Fibroblast of villous mesenchyme (primary cell): ENCODE measurements at regions not wholly inside any gene's neighbourhood (a gene's known extent, or its start where the extent isn't known, plus 50 kb on each side); places are given as distances from the start of the nearest gene placed in this dataset.
"Not testable (repeated sequence)": the region's sequence is repeated elsewhere in the genome, so short reads cannot be mapped to it uniquely, and the experiment has no call there.

ENCODE experiments used
- DNase-seq: peaks from one replicate; pipeline ENCODE4 v3.0.0-alpha.2; 2010; ENCODE audit warnings: low read depth
- H3K4me3 ChIP-seq: 2 replicates; pipeline ENCODE4 v1.5.1; 2011; ENCODE audit warnings: low read depth, mild to moderate bottlenecking, low read length
- TF ChIP-seq, protein P1 (sequence below): IDR thresholded peaks from 2 replicates; pipeline ENCODE4 v1.5.1; 2012; ENCODE audit warnings: low read depth, mild to moderate bottlenecking, low read length; ENCODE audit not compliant: insufficient read depth

DNA sequence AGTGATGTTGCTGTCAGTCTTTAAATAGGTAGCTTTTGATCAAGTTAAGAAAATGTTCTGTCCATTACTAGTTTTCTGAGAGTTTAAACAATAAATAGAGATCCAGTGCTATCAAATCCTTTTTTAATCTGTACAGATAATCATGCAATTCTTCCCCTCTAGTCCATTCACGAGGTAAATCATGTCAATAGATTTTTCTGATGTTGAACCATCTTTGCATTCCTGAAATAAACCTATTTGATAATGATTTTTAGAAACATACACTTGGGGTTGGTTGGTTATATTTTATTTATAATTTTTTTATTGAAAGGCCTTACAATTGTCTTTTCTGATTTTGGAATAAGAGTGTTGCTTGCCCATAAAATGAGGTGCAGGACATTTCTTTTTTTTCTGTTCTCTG lies 95.0 kb downstream of the FAM53A start:
- DNase-seq = no peak
- TF ChIP-seq, protein P1, sequence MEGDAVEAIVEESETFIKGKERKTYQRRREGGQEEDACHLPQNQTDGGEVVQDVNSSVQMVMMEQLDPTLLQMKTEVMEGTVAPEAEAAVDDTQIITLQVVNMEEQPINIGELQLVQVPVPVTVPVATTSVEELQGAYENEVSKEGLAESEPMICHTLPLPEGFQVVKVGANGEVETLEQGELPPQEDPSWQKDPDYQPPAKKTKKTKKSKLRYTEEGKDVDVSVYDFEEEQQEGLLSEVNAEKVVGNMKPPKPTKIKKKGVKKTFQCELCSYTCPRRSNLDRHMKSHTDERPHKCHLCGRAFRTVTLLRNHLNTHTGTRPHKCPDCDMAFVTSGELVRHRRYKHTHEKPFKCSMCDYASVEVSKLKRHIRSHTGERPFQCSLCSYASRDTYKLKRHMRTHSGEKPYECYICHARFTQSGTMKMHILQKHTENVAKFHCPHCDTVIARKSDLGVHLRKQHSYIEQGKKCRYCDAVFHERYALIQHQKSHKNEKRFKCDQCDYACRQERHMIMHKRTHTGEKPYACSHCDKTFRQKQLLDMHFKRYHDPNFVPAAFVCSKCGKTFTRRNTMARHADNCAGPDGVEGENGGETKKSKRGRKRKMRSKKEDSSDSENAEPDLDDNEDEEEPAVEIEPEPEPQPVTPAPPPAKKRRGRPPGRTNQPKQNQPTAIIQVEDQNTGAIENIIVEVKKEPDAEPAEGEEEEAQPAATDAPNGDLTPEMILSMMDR = no peak
- H3K4me3 ChIP-seq = no peak overlapping the region

DNA sequence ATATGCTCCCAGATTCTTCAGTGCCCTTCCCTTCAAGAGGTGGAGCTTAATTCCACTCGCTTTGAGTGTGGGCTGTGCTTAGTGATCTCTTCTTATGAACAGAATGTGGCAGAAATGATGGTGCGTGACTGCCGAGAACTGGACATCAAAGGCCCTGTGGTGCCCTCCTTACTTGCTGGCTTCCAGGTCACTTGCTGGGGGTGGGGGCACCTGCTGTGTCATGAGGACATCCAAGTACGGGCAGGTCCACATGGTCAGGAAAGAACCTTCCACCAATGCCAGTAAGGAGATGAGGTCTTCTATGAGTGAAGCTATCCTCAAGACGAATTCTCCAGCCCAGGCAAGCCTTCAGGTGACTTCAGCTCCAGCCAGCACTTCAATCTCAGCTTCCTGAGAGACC lies 95.8 kb downstream of the FAM53A start:
- TF ChIP-seq, protein P1 = no peak
- no peak for DNase-seq
- no peak overlapping the region for H3K4me3 ChIP-seq

DNA sequence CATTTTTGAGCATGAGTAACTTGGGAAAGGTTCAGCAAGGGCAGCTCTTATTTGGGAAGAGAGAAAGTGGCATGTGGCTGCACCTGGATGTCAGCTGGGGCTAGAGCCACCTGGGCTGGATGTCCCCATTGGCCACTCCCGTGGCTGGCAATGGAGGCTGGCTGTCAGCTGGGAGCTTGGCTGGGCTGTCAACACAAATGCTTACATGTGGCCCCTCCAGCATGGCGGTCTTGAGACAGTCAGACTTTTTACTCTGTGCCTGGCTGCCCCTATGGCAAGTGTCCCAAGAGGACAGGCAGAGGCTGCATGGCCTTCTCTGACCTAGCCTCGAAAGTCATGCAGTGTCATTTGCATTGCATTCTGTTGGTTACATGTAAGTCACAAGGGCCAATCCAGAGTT lies 99.6 kb downstream of the FAM53A start:
- H3K4me3 ChIP-seq = no peak overlapping the region
- no peak for DNase-seq
- TF ChIP-seq, protein P1 = no peak

DNA sequence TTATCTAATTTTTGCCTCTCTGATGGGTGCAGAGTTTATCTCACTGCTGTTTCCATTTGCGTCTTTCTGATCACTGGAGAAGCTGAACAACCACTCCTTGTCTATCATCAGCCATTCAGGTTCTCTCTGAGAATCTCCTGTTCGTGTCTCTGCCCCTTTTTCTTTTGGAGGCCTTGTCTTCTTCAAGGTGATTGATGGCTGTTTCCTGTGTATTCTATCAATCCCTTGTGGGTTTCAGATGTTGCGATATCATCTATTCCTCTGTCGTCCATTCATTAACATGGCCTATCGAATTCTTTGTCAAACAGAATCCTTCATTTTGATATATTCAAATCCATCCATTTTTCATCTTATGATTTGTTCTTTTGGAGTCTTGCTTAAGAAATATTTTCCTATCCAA lies 100.3 kb downstream of the FAM53A start:
- DNase-seq = no peak
- TF ChIP-seq, protein P1 = no peak
- H3K4me3 ChIP-seq = no peak overlapping the region

DNA sequence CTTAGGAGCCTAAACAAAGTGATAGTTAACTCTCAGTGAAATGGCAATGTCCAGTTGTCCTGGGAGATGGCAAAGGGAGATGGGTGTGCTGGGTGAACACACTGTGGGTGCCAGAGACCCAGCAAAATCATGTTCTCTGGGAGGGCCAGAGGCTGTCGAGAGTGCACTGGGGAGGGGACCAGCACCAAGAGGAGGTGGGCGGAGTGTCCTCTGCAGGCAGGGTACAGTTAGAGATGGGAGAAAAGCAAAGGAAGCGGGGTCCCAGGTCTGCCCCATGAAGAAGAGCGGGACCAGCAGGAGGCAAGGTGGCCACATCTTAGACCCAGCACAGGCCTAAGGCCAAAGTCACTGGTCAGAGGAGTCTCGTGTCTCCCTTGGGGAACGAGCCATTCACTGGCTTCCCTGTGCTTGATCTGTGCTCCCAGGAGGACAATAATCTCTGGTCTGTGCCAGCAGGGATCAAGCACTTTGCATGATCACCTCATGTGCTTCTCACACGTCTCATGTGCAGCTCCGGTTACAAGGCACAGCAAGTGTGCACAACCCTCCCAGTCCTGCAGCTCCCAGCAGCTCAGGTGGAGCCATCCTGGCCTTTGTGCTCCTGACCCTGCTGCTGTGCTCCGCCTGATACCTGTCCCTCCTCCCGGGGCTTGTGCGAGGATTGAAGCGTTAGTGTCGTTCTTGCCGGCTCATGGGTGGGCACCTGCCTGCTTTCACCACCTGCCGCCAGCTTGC lies 100.9 kb downstream of the FAM53A start:
- DNase-seq = no peak
- TF ChIP-seq, protein P1 = no peak
- H3K4me3 ChIP-seq = no peak overlapping the region

DNA sequence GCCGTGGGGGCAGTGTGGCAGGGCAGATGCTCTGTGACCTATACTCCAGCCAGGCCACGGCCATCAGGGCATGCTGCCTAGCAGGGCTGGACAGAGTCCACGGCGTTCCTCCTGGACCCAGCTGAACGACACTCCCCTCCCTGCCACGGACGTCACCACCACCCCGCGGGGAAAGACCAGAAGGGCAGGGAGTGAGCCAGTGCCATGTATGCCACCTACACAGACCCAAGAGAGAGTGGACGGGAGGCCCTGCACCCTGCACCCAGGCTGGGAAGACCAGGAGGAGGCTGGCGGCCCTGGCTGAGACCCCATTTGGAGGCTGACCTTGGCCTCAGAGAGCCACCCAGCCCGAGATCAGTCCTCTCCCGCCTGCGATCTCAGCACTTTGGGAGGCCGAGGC lies 101.9 kb downstream of the FAM53A start:
- DNase-seq = no peak
- TF ChIP-seq, protein P1 = no peak
- H3K4me3 ChIP-seq = no peak overlapping the region

DNA sequence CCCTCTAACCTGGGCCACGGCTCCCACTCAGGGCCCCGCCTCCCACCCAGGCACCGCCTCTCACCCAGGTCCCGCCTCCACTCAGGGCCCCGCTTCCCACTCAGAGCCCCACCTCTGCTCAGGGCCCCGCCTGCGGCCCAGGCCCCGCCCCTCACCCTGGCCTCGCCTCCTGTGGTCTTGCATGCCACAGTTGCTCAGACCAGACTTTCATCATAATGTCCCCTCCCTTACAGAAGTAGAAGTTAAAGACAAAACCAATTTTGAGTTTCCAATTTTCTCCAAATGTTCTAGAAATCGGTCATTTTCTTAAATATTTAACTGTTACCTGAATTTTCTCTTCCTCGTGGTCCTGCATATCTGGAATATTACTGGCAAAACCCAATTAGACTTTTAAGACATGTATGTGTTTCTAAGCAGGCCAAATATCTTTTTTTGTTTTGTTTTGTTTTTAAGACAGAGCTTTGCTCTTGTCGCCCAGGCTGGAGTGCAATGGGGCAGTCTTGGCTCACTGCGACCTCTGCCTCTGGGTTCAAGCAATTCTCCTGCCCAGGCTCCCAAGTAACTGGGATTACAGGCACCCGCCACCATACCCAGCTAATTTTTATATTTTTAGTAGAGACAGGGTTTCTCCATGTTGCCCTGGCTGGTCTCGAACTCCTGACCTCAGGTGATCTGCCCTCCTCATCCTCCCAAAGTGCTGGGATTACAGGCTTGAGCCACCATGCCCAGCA lies 102.8 kb downstream of the FAM53A start:
- DNase-seq = peak; percentile 87

DNA sequence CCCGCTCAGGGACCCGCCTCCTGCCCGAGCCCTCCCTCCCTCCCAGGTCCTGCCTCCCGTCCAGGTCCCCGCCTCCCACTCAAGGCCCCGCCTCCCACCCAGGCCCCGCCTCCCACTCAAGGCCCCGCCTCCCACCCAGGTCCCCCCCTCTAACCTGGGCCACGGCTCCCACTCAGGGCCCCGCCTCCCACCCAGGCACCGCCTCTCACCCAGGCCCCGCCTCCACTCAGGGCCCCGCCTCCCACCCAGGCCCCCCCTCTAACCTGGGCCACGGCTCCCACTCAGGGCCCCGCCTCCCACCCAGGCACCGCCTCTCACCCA lies 103.5 kb downstream of the FAM53A start:
- DNase-seq = peak; percentile 90
- H3K4me3 ChIP-seq = not testable (repeated sequence)

More for the DNA sequence above, 102.8 kb downstream of the FAM53A start:
- H3K4me3 ChIP-seq = not testable (repeated sequence)
